GM12875 (cell line): ENCODE measurements at regions not wholly inside any gene's neighbourhood (a gene's known extent, or its start where the extent isn't known, plus 50 kb on each side); places are given as distances from the start of the nearest gene placed in this dataset.

Source experiments
- H3K4me3 ChIP-seq: one replicate; pipeline ENCODE4 v1.5.1; 2011; ENCODE audit warnings: low read depth, low read length, control low read depth
- CTCF ChIP-seq: IDR thresholded peaks from 2 replicates; pipeline ENCODE4 v1.5.1; 2011; ENCODE audit warnings: low read depth, mild to moderate bottlenecking, control low read depth, inconsistent platforms, low read length, moderate library complexity, borderline replicate concordance; ENCODE audit not compliant: insufficient read depth

GRCh38 chr10:125214283-125214570 is 53.9 kb upstream of the CTBP2 start:
- H3K4me3 ChIP-seq, result no peak overlapping the region
- TF ChIP-seq CTCF, result no peak

GRCh38 chr10:125213541-125214282 is 53.3 kb upstream of the CTBP2 start:
- H3K4me3 ChIP-seq, result no peak overlapping the region
- no peak for TF ChIP-seq CTCF

- no peak overlapping the region for H3K4me3 ChIP-seq
- no peak for TF ChIP-seq CTCF
Observed at GRCh38 chr10:125212150-125212809, 51.9 kb upstream of the CTBP2 start.
